ENCODE measurements at regions not wholly inside any gene's neighbourhood (a gene's known extent, or its start where the extent isn't known, plus 50 kb on each side); places are given as distances from the start of the nearest gene placed in this dataset.

GRCh38 chr18:45328296-45328695 is 287.0 kb upstream of the SLC14A2 start:
- H3K4me1 ChIP-seq (ENCODE audit: control insufficient read depth, extremely low read depth, insufficient read depth, low read length) = peaks cover 6% of the 10 kb centered on the region
- no peak overlapping the region for H3K27ac ChIP-seq (ENCODE audit: control insufficient read depth, insufficient read depth, low read length)
- H3K36me3 ChIP-seq (ENCODE audit: control insufficient read depth in 2 of 2, extremely low read depth in 1 of 2, insufficient read depth in 2 of 2, low read length in 2 of 2) = no peaks in the 10 kb centered on the region
- H3K9me3 ChIP-seq (ENCODE audit: control insufficient read depth, low read depth, low read length) = no peaks in the 10 kb centered on the region
- H3K27me3 ChIP-seq (ENCODE audit: control insufficient read depth, extremely low read depth, insufficient read depth, low read length) = no peaks in the 10 kb centered on the region
- no peaks in the 10 kb centered on the region for H4K20me1 ChIP-seq (ENCODE audit: control insufficient read depth, extremely low read depth, insufficient read depth, low read length)
- no peak overlapping the region for H3K4me3 ChIP-seq (ENCODE audit: control insufficient read depth in 2 of 3, extremely low read depth in 1 of 3, insufficient read depth in 2 of 3, low read depth in 1 of 3, low read length in 3 of 3)
- no peak overlapping the region for H2AFZ ChIP-seq (ENCODE audit: control insufficient read depth, low read length)
- H3K4me2 ChIP-seq (ENCODE audit: control insufficient read depth, extremely low read depth, insufficient read depth, low read depth, low read length) = no peak overlapping the region
- FAIRE-seq = no peak
- no peaks in the 10 kb centered on the region for H3K9me1 ChIP-seq (ENCODE audit: control insufficient read depth, extremely low read depth, insufficient read depth, low read length)
- no peak for TF ChIP-seq CTCF (optimal IDR thresholded peaks at IDR 0.05 in 1 of 3, IDR thresholded peaks at IDR 0.05 in 1 of 3, conservative IDR thresholded peaks at IDR 0.05 in 1 of 3; ENCODE audit: extremely low read depth in 1 of 3, insufficient read depth in 2 of 3, low read length in 3 of 3)
- no peak for TF ChIP-seq EZH2 (IDR thresholded peaks at IDR 0.05; ENCODE audit: low read length)
- dilution Hi-C loops (cut with MboI; ENCODE audit: extremely low pct_ligation_motif_present, low sequenced_read_pairs) = no loop called here
- no peaks in the 10 kb centered on the region for H3K79me2 ChIP-seq (ENCODE audit: control insufficient read depth, insufficient read depth, low read length)
- H3K9ac ChIP-seq (ENCODE audit: control insufficient read depth, extremely low read depth, insufficient read depth, low read length) = no peak overlapping the region
- no peak for DNase-seq (ENCODE audit: low read depth, low spot score)

- FAIRE-seq = no peak
- no peaks in the 10 kb centered on the region for H4K20me1 ChIP-seq (ENCODE audit: control insufficient read depth, extremely low read depth, insufficient read depth, low read length)
- dilution Hi-C loops (cut with MboI; ENCODE audit: extremely low pct_ligation_motif_present, low sequenced_read_pairs) = no loop called here
- no peak for DNase-seq (ENCODE audit: low read depth, low spot score)
- H3K79me2 ChIP-seq (ENCODE audit: control insufficient read depth, insufficient read depth, low read length) = no peaks in the 10 kb centered on the region
- no peaks in the 10 kb centered on the region for H3K9me3 ChIP-seq (ENCODE audit: control insufficient read depth, low read depth, low read length)
- no peak overlapping the region for H3K27ac ChIP-seq (ENCODE audit: control insufficient read depth, insufficient read depth, low read length)
- H3K36me3 ChIP-seq (ENCODE audit: control insufficient read depth in 2 of 2, extremely low read depth in 1 of 2, insufficient read depth in 2 of 2, low read length in 2 of 2) = no peaks in the 10 kb centered on the region
- H2AFZ ChIP-seq (ENCODE audit: control insufficient read depth, low read length) = no peak overlapping the region
- no peak overlapping the region for H3K4me2 ChIP-seq (ENCODE audit: control insufficient read depth, extremely low read depth, insufficient read depth, low read depth, low read length)
- H3K27me3 ChIP-seq (ENCODE audit: control insufficient read depth, extremely low read depth, insufficient read depth, low read length) = no peaks in the 10 kb centered on the region
- no peak overlapping the region for H3K4me3 ChIP-seq (ENCODE audit: control insufficient read depth in 2 of 3, extremely low read depth in 1 of 3, insufficient read depth in 2 of 3, low read depth in 1 of 3, low read length in 3 of 3)
- no peaks in the 10 kb centered on the region for H3K9me1 ChIP-seq (ENCODE audit: control insufficient read depth, extremely low read depth, insufficient read depth, low read length)
- TF ChIP-seq CTCF (optimal IDR thresholded peaks at IDR 0.05 in 1 of 3, IDR thresholded peaks at IDR 0.05 in 1 of 3, conservative IDR thresholded peaks at IDR 0.05 in 1 of 3; ENCODE audit: extremely low read depth in 1 of 3, insufficient read depth in 2 of 3, low read length in 3 of 3) (no peak), EZH2 (IDR thresholded peaks at IDR 0.05; ENCODE audit: low read length) (no peak)
- no peak overlapping the region for H3K9ac ChIP-seq (ENCODE audit: control insufficient read depth, extremely low read depth, insufficient read depth, low read length)
- peaks cover 6% of the 10 kb centered on the region for H3K4me1 ChIP-seq (ENCODE audit: control insufficient read depth, extremely low read depth, insufficient read depth, low read length)
Observed at GRCh38 chr18:45328811-45329210, 286.5 kb upstream of the SLC14A2 start.
